Neural progenitor cell (in vitro differentiated cells): ENCODE measurements at regions not wholly inside any gene's neighbourhood (a gene's known extent, or its start where the extent isn't known, plus 50 kb on each side); places are given as distances from the start of the nearest gene placed in this dataset.

ENCODE experiments used
- EZH2 ChIP-seq: fragments of 200-600 bp; sonication (generic); IDR thresholded peaks from 2 replicates; pipeline ENCODE4 v1.6.1; 2017; ENCODE audit warnings: antibody characterized with exemption, mild to moderate bottlenecking, moderate library complexity
- TF ChIP-seq, protein P1 (sequence below): fragments of 200-600 bp; sonication (generic); IDR thresholded peaks from 2 replicates; pipeline ENCODE4 v1.5.1; 2017; ENCODE audit warnings: antibody characterized with exemption, mild to moderate bottlenecking

DNA sequence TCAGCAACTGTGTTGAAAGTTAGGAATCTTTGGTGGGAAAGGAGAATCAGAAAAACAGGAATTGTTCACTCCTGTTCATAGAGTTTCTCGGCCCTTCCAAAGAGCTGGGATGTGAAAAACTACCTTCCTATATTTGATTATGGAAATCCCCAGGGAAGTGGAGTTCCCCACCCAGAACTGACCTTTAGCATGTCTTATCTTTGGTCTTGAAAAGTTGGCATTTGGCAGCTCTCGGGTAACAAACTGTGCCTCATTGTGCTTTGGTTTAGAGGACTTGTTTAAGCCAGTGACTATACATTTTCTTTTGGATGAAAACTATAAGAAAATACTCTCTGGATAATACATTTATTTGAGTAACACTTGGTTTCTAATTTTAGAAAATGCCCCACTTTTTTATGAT is 51.3 kb upstream of the CERS6 start:
- TF ChIP-seq, protein P1, sequence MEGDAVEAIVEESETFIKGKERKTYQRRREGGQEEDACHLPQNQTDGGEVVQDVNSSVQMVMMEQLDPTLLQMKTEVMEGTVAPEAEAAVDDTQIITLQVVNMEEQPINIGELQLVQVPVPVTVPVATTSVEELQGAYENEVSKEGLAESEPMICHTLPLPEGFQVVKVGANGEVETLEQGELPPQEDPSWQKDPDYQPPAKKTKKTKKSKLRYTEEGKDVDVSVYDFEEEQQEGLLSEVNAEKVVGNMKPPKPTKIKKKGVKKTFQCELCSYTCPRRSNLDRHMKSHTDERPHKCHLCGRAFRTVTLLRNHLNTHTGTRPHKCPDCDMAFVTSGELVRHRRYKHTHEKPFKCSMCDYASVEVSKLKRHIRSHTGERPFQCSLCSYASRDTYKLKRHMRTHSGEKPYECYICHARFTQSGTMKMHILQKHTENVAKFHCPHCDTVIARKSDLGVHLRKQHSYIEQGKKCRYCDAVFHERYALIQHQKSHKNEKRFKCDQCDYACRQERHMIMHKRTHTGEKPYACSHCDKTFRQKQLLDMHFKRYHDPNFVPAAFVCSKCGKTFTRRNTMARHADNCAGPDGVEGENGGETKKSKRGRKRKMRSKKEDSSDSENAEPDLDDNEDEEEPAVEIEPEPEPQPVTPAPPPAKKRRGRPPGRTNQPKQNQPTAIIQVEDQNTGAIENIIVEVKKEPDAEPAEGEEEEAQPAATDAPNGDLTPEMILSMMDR = no peak
- no peak for TF ChIP-seq EZH2
